GM21528 (cell line): ENCODE measurements at regions not wholly inside any gene's neighbourhood (a gene's known extent, or its start where the extent isn't known, plus 50 kb on each side); places are given as distances from the start of the nearest gene placed in this dataset.
"Not testable (repeated sequence)": the region's sequence is repeated elsewhere in the genome, so short reads cannot be mapped to it uniquely, and the experiment has no call there.

ENCODE experiments used
- ATAC-seq: cut with Tn5 transposase; IDR thresholded peaks from one replicate; pipeline ENCODE4 v1.9.1; 2021; ENCODE audit warnings: mild to moderate bottlenecking, moderate library complexity; ENCODE audit not compliant: unreplicated experiment, low FRiP score

GRCh38 chr10:5268743-5269142, 72.1 kb downstream of the AKR1C4 start:
- ATAC-seq: no peak

GRCh38 chr10:5269791-5270190, 73.2 kb downstream of the AKR1C4 start:
- ATAC-seq: no peak

GRCh38 chr10:5271526-5271925, 74.9 kb downstream of the AKR1C4 start:
- no peak for ATAC-seq

- no peak for ATAC-seq
Observed at GRCh38 chr10:5272065-5272803, 75.6 kb downstream of the AKR1C4 start.

GRCh38 chr10:5274795-5275194, 78.2 kb downstream of the AKR1C4 start:
- ATAC-seq: no peak

- ATAC-seq: no peak
Observed at GRCh38 chr10:5281356-5281755, 83.4 kb upstream of the UCN3 start.

- ATAC-seq: no peak
Observed at GRCh38 chr10:5282137-5282536, 82.6 kb upstream of the UCN3 start.

- ATAC-seq: peak; percentile 63
Observed at GRCh38 chr10:5283305-5284158, 81.2 kb upstream of the UCN3 start.

GRCh38 chr10:5284311-5285057, 80.3 kb upstream of the UCN3 start:
- no peak for ATAC-seq

GRCh38 chr10:5285186-5285585, 79.6 kb upstream of the UCN3 start:
- no peak for ATAC-seq

- no peak for ATAC-seq
Observed at GRCh38 chr10:5288359-5288758, 76.4 kb upstream of the UCN3 start.

GRCh38 chr10:5289228-5289627, 75.5 kb upstream of the UCN3 start:
- ATAC-seq: not testable (repeated sequence)

- ATAC-seq: no peak
Observed at GRCh38 chr10:5291501-5292195, 73.1 kb upstream of the UCN3 start.

GRCh38 chr10:5292196-5292735, 72.5 kb upstream of the UCN3 start:
- ATAC-seq: no peak

GRCh38 chr10:5292970-5293369, 71.8 kb upstream of the UCN3 start:
- ATAC-seq: not testable (repeated sequence)

- no peak for ATAC-seq
Observed at GRCh38 chr10:5293691-5294550, 70.8 kb upstream of the UCN3 start.

GRCh38 chr10:5297466-5297865, 67.3 kb upstream of the UCN3 start:
- no peak for ATAC-seq

GRCh38 chr10:5297996-5298395, 66.8 kb upstream of the UCN3 start:
- no peak for ATAC-seq

GRCh38 chr10:5299950-5300349, 64.8 kb upstream of the UCN3 start:
- ATAC-seq: no peak
